Muscle layer of duodenum (tissue), 2 donors: ENCODE measurements at regions not wholly inside any gene's neighbourhood (a gene's known extent, or its start where the extent isn't known, plus 50 kb on each side); places are given as distances from the start of the nearest gene placed in this dataset.

Source experiments
- H3K27ac ChIP-seq: one replicate; pipeline ENCODE4 v1.7.0; 2013; ENCODE audit warnings: mild to moderate bottlenecking, low read length
- H3K27me3 ChIP-seq: one replicate; pipeline ENCODE4 v1.7.0; 2013; ENCODE audit warnings: low read depth, mild to moderate bottlenecking, control low read depth, low read length
- H3K36me3 ChIP-seq, 2 donors: one replicate each; pipeline ENCODE4 v1.7.0; 2013; ENCODE audit warnings: low read length in 2 of 2, control low read depth in 1 of 2, mild to moderate bottlenecking in 1 of 2; ENCODE audit not compliant: insufficient read depth in 2 of 2, control insufficient read depth in 1 of 2
- H3K4me1 ChIP-seq, 2 donors: one replicate each; pipeline ENCODE4 v1.7.0; 2013; ENCODE audit warnings: low read length in 2 of 2, mild to moderate bottlenecking in 2 of 2, control low read depth in 1 of 2, moderate library complexity in 1 of 2; ENCODE audit not compliant: insufficient read depth in 2 of 2, control insufficient read depth in 1 of 2
- H3K4me3 ChIP-seq, 2 donors: one replicate each; pipeline ENCODE4 v1.7.0; 2013; ENCODE audit warnings: low read length in 2 of 2, low read depth in 1 of 2, mild to moderate bottlenecking in 1 of 2
- H3K9me3 ChIP-seq, 2 donors: one replicate each; pipeline ENCODE4 v1.7.0; 2013; ENCODE audit warnings: low read length in 2 of 2, control low read depth in 1 of 2, mild to moderate bottlenecking in 1 of 2; ENCODE audit not compliant: control insufficient read depth in 1 of 2
- donor health status: healthy.

DNA sequence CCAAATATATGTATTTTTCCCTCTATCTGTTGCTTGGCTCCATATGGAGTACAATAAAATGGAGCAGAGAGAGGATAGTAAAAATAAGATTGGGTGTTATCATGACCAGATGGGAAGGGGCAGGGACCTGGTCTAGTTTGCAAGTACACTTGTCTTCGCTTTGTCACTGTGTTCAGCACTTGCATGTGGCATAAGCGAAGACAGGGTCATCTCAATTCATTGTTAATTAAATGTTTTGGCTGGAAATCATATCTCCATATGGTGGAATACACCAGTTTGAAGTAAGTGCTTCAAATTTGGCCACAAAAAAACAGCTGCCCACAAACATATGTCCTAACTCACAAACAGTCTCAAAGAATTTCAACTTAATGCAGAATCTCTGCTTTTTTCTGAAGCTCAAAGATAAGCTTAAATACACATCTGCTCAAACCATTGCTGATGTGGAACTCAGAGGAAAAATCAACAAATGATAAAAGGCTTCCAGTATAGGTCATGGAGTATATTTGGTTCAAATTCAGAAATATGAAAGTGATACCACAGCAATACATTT is 865.4 kb downstream of the TLE4 start:
- Histone ChIP-seq H3K36me3 (no peaks in the 10 kb centered on the region), H3K27ac (no peak overlapping the region), H3K27me3 (no peaks in the 10 kb centered on the region), H3K4me1 (no peaks in the 10 kb centered on the region), H3K4me3 (no peak overlapping the region), H3K9me3 (no peaks in the 10 kb centered on the region)

DNA sequence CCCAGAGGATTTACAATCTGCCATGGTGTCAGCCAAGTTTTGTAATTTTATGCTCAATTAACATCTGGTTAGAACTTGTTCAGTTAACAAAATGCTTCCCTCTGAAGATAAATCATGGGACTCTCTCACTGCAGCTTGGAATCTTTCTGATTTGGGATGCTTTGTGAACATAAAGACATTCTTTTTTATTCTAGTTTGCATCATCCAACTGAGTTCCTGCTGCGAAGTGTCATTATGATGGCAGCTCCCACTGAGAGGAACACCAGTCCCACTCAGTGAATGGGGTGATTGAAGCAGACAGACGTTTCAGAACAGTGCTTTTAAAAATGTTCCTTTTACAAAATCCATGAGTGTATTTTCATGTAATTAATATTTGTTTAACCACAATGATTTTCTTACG is 863.8 kb downstream of the TLE4 start:
- Histone ChIP-seq H3K4me3 (no peak overlapping the region), H3K4me1 (no peaks in the 10 kb centered on the region), H3K36me3 (no peaks in the 10 kb centered on the region), H3K27me3 (no peaks in the 10 kb centered on the region), H3K9me3 (no peaks in the 10 kb centered on the region), H3K27ac (no peak overlapping the region)

DNA sequence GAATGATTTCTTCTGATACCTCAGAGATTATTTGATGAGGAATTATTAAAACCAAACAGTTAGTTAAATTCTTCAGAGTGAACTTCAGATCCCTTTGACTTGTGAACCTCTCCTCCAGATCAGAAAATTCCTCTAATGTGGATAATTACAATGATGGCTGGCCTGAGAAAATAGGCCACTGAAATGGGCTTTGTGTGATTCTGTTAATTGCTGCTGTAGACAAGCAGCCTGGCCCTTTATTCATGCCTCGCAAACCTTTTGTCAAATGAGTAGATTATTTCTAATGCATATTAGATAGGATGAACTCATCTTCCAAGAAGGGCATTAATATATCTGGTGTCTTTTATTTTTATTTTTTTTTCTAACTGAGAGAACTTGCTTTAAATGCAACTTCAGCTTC is 855.2 kb downstream of the TLE4 start:
- Histone ChIP-seq H3K27ac (no peak overlapping the region), H3K4me3 (no peak overlapping the region), H3K4me1 (no peaks in the 10 kb centered on the region), H3K36me3 (no peaks in the 10 kb centered on the region), H3K9me3 (no peaks in the 10 kb centered on the region), H3K27me3 (no peaks in the 10 kb centered on the region)

DNA sequence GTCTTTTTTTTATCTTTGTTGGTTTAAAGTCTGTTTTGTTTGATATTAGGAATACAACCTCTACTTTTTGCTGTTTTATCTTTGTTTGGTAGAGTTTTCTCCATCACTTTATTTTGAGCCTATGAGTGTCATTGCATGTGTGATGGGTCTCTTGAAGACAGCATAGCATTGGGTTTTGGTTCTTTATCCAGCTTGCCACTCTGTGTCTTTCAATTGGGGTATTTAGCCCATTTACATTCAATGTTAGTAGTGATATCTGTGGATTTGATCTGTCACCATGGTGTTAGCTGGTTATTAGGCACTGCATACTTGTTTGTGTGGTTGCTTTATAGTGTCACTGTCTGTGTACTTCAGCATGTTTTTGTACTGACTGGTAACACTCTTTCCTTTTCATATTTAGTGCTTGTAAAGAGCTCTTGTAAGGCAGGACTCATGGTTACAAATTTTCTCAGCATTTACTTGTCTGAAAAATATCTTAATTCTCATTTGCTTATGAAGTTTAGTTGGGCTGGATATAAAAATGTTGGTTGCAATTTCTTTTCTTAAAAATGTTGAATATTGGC is 845.5 kb downstream of the TLE4 start:
- no peak overlapping the region for H3K4me3 ChIP-seq
- peaks cover 0 to 3% of the 10 kb centered on the region in 2 donors for H3K36me3 ChIP-seq
- H3K9me3 ChIP-seq: peaks cover 5 to 21% of the 10 kb centered on the region in 2 donors
- H3K27ac ChIP-seq: no peak overlapping the region
- H3K4me1 ChIP-seq: no peaks in the 10 kb centered on the region
- H3K27me3 ChIP-seq: no peaks in the 10 kb centered on the region

DNA sequence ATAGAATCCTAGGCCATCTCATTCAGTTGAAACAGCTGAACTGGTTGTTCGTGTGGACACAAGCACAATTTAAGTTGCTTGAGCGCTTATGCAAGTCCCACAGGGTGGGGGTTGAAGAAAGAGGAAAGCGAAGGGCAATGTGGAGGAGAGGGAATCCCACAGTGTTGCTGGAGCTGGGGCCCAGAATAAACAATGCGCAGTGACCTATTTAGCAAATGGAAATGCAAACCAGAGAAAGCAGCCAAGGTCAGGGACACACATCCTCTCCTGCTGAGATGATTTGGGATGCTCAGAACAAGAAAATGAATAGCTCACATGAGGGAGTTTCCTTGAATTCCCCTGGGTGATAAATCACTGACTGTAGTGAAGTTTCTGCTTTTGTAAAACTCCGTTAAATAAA is 838.3 kb downstream of the TLE4 start:
- no peaks in the 10 kb centered on the region for H3K36me3 ChIP-seq
- H3K4me1 ChIP-seq: no peaks in the 10 kb centered on the region
- no peak overlapping the region for H3K27ac ChIP-seq
- H3K4me3 ChIP-seq: no peak overlapping the region
- no peaks in the 10 kb centered on the region for H3K27me3 ChIP-seq
- no peaks in the 10 kb centered on the region for H3K9me3 ChIP-seq

DNA sequence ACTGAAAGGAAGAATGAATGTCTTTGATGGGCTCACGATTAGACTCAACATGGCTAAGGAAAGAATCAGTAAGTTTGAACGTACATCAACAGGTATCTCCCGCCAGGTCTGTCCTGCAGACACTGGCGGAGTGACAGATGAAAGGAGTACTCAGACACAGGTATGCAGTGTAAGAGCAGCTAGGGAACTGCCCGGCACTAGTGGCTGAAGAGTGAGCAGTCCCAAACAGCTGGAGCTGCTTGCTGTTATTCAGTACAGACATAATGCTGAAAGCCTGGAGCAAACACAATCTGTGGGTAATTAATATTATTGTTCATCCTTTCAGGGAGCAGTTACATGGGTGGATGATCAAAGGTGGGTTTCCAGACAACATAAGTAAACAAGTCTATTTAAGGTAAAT is 835.5 kb downstream of the TLE4 start:
- Histone ChIP-seq H3K4me3 (no peak overlapping the region), H3K9me3 (no peaks in the 10 kb centered on the region), H3K27me3 (no peaks in the 10 kb centered on the region), H3K27ac (no peak overlapping the region), H3K4me1 (no peaks in the 10 kb centered on the region), H3K36me3 (no peaks in the 10 kb centered on the region)

DNA sequence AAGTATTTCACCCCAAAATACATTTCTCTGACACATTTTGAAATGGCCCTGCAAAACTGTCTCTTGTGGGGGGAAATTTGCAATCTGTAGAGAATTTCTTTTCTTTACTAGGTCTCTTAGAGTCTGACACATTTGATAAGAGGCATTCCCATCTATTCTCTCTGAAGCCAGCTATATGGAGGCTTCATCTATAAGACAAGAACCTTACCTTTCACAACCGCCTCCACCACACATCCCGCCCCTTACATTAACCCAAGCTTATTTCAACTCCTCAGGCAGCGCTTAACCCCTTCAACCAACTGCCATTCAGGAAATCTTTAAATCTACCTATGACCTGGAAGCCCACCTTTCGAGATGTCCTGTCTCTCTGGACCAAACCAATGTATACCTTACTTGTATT is 829.5 kb downstream of the TLE4 start:
- H3K36me3 ChIP-seq: no peaks in the 10 kb centered on the region
- no peak overlapping the region for H3K4me3 ChIP-seq
- peaks cover 0 to 4% of the 10 kb centered on the region in 2 donors for H3K4me1 ChIP-seq
- H3K27me3 ChIP-seq: no peaks in the 10 kb centered on the region
- H3K9me3 ChIP-seq: peaks cover 0 to 4% of the 10 kb centered on the region in 2 donors
- no peak overlapping the region for H3K27ac ChIP-seq

DNA sequence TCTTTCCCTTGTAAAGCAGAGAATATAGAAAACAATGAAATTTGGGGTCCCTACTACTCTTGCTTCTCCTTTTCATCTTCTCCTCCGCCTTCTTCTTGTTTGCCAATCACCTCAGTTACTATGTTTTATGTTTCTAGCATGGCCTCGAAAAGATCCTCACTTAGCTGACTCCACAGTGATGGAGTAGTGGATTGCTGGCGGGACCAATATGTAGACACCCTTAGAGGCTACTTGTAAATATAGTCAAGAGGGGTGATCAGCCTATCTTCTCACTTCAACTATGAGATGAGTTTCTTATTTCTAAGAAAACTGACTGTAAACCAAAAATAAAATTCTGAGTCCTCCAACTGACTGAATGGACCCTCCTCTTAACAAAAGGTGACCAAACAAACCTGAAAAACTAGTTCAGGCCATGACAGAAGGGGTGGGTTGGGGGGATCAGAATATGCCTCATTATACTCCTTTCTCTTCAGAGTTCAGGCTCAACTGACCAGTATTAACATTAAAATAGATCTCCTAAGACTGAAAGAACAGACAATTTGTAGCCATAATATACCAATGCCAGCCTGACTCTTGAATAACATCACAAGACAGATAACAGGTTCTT is 829.0 kb downstream of the TLE4 start:
- peaks cover 0 to 4% of the 10 kb centered on the region in 2 donors for H3K9me3 ChIP-seq
- no peaks in the 10 kb centered on the region for H3K27me3 ChIP-seq
- no peak overlapping the region for H3K4me3 ChIP-seq
- no peak overlapping the region for H3K27ac ChIP-seq
- no peaks in the 10 kb centered on the region for H3K36me3 ChIP-seq
- peaks cover 0 to 4% of the 10 kb centered on the region in 2 donors for H3K4me1 ChIP-seq

DNA sequence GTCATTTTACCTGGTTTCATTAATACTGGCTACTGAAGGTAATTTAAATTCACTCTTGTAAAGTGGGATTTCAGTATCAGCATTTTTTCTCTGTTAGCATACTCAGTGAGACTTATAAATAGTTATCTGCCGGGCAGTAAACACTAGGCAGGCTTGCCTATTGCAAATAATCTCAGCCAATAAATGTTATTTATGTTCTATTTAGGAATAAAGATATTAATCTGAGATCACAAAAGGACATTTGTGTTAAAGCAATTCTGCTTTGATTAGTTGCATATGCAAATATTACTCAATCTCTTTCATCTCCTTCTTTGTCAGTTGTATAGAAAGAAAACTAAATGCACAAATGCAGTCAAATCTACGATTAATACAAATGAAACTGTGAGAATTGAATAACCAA is 827.8 kb downstream of the TLE4 start:
- Histone ChIP-seq H3K9me3 (peaks cover 0 to 4% of the 10 kb centered on the region in 2 donors), H3K36me3 (no peaks in the 10 kb centered on the region), H3K4me3 (no peak overlapping the region), H3K4me1 (peaks cover 0 to 4% of the 10 kb centered on the region in 2 donors), H3K27ac (no peak overlapping the region), H3K27me3 (no peaks in the 10 kb centered on the region)

DNA sequence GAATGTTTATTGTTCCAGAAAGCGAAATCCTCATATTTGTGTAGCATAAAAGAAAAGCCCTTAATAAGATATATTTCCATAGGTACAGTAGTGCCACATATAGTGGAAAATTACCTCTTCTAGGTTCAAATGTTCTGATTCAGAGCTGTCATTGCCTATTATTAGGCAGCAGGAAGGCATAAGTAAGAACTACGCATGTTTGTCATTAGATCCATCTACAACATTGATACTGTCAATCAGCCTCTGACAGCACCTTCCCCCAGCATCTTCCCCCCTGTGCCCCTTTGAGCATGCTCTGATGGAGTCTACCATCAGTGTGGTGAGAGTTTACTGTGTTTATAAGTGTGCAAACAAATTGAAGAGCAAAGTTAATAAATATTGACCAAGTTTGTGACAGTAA is 816.1 kb downstream of the TLE4 start:
- Histone ChIP-seq H3K4me3 (no peak overlapping the region), H3K27me3 (no peaks in the 10 kb centered on the region), H3K36me3 (no peaks in the 10 kb centered on the region), H3K27ac (no peak overlapping the region), H3K9me3 (no peaks in the 10 kb centered on the region), H3K4me1 (no peaks in the 10 kb centered on the region)

DNA sequence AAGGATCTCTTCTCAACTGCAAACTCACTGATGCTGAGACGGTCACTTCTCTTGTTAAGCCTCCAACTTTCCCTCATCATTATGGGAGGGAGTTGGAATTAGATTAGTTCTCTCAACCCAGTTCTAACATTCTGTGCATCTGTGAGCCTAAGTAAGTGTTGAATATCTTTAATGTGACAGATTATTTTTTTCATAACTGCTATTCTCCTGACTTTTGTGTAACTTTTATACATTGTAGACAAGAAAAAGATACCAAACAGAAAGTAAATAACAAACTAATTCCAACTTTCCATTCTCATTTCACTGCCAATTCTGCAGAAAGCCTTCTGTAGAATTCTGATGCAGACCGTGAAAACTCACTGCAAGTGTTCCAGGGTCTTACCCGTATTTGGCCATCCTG is 813.5 kb downstream of the TLE4 start:
- peaks cover 0 to 11% of the 10 kb centered on the region in 2 donors for H3K4me1 ChIP-seq
- H3K4me3 ChIP-seq: no peak overlapping the region
- H3K9me3 ChIP-seq: no peaks in the 10 kb centered on the region
- H3K27me3 ChIP-seq: no peaks in the 10 kb centered on the region
- H3K36me3 ChIP-seq: no peaks in the 10 kb centered on the region
- no peak overlapping the region for H3K27ac ChIP-seq

DNA sequence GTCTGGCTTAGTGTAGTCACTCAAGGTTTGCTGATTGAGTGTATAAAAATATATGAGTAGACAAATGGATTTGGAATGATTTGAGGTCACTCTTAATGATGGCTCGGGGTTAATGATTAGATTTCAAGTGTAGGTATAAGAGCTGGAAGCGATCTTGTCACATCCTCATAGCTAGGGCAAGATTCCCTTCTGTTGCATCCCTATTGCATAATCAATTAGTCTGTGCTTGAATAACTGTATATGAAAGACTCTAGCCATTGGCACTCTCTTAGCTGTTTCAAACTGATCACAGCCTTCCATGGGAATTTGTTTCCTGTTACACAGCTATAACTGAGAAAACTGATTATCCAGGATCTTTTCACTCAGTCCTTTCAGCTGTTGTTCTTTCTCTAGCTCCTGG is 811.6 kb downstream of the TLE4 start:
- H3K4me3 ChIP-seq: no peak overlapping the region
- no peaks in the 10 kb centered on the region for H3K9me3 ChIP-seq
- no peaks in the 10 kb centered on the region for H3K36me3 ChIP-seq
- H3K27ac ChIP-seq: no peak overlapping the region
- H3K27me3 ChIP-seq: no peaks in the 10 kb centered on the region
- H3K4me1 ChIP-seq: peaks cover 0 to 11% of the 10 kb centered on the region in 2 donors
